Upper lobe of right lung (tissue), 1 donor: ENCODE measurements at regions not wholly inside any gene's neighbourhood (a gene's known extent, or its start where the extent isn't known, plus 50 kb on each side); places are given as distances from the start of the nearest gene placed in this dataset.

Source experiments
- ATAC-seq: fragments of 200-7000 bp; cut with Tn5 transposase; one replicate; pipeline ENCODE4 v1.9.1; 2020; ENCODE audit warnings: mild to moderate bottlenecking, moderate library complexity
- DNase-seq: peaks from one replicate; pipeline ENCODE4 v3.0.0-alpha.2; 2020
- H3K27ac ChIP-seq: fragments of 200-600 bp; one replicate; pipeline ENCODE4 v1.8.0; 2022
- H3K27me3 ChIP-seq: fragments of 200-600 bp; one replicate; pipeline ENCODE4 v1.8.0; 2022; ENCODE audit warnings: mild to moderate bottlenecking
- H3K36me3 ChIP-seq: fragments of 200-600 bp; one replicate; pipeline ENCODE4 v1.8.0; 2022
- H3K4me1 ChIP-seq: fragments of 200-600 bp; one replicate; pipeline ENCODE4 v1.8.0; 2022
- H3K4me3 ChIP-seq: fragments of 200-600 bp; one replicate; pipeline ENCODE4 v1.8.0; 2022; ENCODE audit warnings: mild to moderate bottlenecking
- H3K9me3 ChIP-seq: fragments of 200-600 bp; one replicate; pipeline ENCODE4 v1.8.0; 2022
- intact Hi-C: fragments of 100-400 bp; cut with DNase I; formaldehyde crosslinking; loops from one replicate; pipeline ENCODE4 v1.11.0; 2022
- TF ChIP-seq, protein P1 (sequence below): fragments of 200-600 bp; IDR thresholded peaks from one replicate; pipeline ENCODE4 v1.8.0; 2022; ENCODE audit warnings: antibody characterized with exemption
- donor health status: DM: no; HTN: yes; CAD: no; lungs with severe emphysema.

DNA sequence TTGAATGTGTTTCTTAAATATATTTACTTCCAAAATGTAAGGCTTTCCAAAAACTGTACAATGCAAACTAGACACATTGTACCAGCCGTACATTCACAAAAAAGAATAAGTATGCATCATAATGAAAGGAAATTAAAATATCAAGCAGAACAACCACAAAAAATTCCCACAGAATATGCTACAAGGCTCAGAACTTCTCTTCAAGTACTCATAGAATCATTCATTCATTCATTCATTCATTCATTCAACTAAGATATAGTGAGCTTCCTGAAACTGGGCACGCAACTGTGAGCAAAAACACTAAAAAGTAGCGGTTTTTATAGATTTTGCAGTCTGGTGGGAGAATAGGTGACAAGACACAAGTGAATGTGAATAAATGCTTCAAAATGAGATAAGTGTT lies 690.1 kb downstream of the KCNA4 start:
- intact Hi-C loops = no loop called here
- H3K36me3 ChIP-seq = no peaks in the 10 kb centered on the region
- no peak overlapping the region for H3K27ac ChIP-seq
- no peaks in the 10 kb centered on the region for H3K27me3 ChIP-seq
- no peak for ATAC-seq
- TF ChIP-seq, protein P1, sequence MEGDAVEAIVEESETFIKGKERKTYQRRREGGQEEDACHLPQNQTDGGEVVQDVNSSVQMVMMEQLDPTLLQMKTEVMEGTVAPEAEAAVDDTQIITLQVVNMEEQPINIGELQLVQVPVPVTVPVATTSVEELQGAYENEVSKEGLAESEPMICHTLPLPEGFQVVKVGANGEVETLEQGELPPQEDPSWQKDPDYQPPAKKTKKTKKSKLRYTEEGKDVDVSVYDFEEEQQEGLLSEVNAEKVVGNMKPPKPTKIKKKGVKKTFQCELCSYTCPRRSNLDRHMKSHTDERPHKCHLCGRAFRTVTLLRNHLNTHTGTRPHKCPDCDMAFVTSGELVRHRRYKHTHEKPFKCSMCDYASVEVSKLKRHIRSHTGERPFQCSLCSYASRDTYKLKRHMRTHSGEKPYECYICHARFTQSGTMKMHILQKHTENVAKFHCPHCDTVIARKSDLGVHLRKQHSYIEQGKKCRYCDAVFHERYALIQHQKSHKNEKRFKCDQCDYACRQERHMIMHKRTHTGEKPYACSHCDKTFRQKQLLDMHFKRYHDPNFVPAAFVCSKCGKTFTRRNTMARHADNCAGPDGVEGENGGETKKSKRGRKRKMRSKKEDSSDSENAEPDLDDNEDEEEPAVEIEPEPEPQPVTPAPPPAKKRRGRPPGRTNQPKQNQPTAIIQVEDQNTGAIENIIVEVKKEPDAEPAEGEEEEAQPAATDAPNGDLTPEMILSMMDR = no peak
- H3K9me3 ChIP-seq = no peaks in the 10 kb centered on the region
- no peak overlapping the region for H3K4me3 ChIP-seq
- H3K4me1 ChIP-seq = no peaks in the 10 kb centered on the region
- no peak for DNase-seq

DNA sequence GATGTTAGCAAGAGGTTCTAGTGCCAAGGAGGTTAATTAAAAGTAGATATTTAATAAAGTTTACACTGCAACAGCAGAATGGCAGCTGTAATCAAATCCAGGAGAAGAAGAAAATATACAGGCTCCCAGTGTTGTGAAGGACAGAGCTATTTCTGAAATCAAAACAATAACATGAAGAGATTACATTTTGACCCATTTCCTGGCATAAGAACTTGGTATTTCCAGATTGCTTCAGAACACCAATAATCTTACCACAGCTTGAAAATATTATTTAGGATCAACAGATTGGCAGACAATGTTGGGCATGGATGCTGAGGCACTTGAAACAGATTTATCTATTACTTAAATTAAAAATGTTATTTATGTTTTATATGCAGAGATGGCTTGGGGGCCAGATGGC lies 692.5 kb downstream of the KCNA4 start:
- Histone ChIP-seq H3K4me3 (no peak overlapping the region), H3K36me3 (no peaks in the 10 kb centered on the region), H3K9me3 (no peaks in the 10 kb centered on the region), H3K27me3 (no peaks in the 10 kb centered on the region), H3K27ac (no peak overlapping the region), H3K4me1 (no peaks in the 10 kb centered on the region)
- intact Hi-C loops = no loop called here
- TF ChIP-seq, protein P1 = no peak
- ATAC-seq (no peak), DNase-seq (no peak)

DNA sequence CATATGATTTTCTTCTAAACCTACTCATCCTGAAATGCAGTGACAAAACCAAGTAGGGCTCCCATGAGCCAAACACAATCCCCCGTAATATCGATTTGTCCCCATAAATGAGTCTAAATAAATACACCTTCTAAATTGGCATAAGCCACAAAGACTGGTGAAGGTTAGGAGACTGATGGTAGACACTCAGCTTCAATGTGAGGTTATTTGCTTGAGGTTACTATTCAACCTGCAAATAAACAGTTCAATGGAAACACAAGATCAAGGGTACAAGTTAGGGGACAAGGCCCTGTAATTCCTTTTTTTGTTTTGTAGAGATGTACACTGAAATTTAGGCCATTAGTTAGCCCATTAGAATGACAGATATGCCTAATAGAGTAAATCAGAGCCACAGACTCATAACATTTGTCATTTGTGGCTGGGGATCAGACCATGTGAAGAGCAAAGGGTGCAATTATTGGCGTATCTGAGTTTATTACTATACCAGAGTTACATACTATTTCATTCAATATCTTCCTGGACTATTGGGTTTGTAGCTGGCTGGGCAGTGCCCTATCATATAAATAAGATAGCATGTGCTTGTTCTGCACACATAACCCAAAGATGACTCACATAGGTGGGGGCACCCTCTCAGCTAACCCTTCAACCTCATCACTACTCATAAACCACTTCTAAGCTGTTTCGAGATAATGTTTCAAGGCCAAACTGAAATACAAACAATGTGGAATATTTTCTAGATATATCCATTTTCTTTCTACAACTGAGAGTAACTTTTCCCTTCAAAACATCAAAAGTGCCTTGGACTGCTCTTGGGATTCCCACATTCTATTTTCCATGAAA lies 695.3 kb downstream of the KCNA4 start:
- no peaks in the 10 kb centered on the region for H3K9me3 ChIP-seq
- H3K4me1 ChIP-seq = no peaks in the 10 kb centered on the region
- H3K36me3 ChIP-seq = no peaks in the 10 kb centered on the region
- H3K4me3 ChIP-seq = no peak overlapping the region
- TF ChIP-seq, protein P1 = no peak
- H3K27me3 ChIP-seq = no peaks in the 10 kb centered on the region
- intact Hi-C loops = no loop called here
- DNase-seq (no peak), ATAC-seq (no peak)
- no peak overlapping the region for H3K27ac ChIP-seq

DNA sequence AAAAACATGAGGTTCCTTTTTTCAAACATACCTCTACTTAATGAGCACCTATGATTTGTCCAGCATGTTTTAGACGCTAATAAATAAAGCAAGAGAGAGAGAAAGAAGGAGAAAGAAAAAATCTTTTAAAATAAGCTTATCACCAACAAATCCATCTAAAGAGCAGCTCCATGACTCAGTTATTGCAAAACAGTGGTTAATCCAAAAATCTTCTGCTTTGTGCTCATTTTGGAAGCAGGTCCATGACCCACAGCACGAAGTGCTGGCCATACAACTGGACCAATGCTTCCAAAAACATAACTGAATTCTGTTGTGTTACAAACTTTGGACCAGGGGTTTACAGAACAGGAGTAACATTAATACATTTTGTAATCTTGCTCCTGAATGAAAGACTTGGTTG lies 696.6 kb downstream of the KCNA4 start:
- TF ChIP-seq, protein P1 = no peak
- Histone ChIP-seq H3K4me3 (no peak overlapping the region), H3K27ac (no peak overlapping the region), H3K36me3 (no peaks in the 10 kb centered on the region), H3K9me3 (no peaks in the 10 kb centered on the region), H3K27me3 (no peaks in the 10 kb centered on the region), H3K4me1 (no peaks in the 10 kb centered on the region)
- ATAC-seq = no peak
- intact Hi-C loops = no loop called here
- DNase-seq = no peak

DNA sequence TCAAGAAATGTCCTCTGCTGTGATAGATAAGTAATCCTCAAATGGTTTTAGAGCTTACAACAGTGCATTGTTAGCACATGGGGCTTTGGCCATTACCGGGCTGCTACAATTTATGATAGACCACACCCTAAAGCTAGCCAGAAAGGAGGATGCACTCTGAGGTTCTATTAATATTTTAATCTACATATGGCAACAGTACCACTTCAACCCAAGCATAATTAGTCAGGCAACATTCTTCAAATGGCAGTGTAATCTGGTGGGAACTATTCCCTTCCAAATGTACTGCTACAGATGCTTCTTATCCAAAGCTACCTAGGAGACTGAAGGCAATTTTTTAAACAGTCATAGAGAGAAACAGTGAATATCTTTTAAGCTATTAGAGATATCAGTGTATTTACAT lies 697.6 kb downstream of the KCNA4 start:
- no peak overlapping the region for H3K4me3 ChIP-seq
- H3K4me1 ChIP-seq = no peaks in the 10 kb centered on the region
- H3K9me3 ChIP-seq = no peaks in the 10 kb centered on the region
- TF ChIP-seq, protein P1 = no peak
- no peak overlapping the region for H3K27ac ChIP-seq
- no peak for DNase-seq
- no peaks in the 10 kb centered on the region for H3K36me3 ChIP-seq
- intact Hi-C loops = no loop called here
- no peaks in the 10 kb centered on the region for H3K27me3 ChIP-seq
- no peak for ATAC-seq
